HS-5 (cell line): ENCODE measurements at regions not wholly inside any gene's neighbourhood (a gene's known extent, or its start where the extent isn't known, plus 50 kb on each side); places are given as distances from the start of the nearest gene placed in this dataset.
"Not testable (repeated sequence)": the region's sequence is repeated elsewhere in the genome, so short reads cannot be mapped to it uniquely, and the experiment has no call there.

Source experiments
- DNase-seq: peaks from one replicate; pipeline ENCODE4 v3.0.0-alpha.2; 2012; ENCODE audit warnings: low read depth

- not testable (repeated sequence) for DNase-seq
Observed at GRCh38 chr9:95391271-95391670, 73.8 kb upstream of the FANCC start.

- no peak for DNase-seq
Observed at GRCh38 chr9:95389373-95389772, 71.9 kb upstream of the FANCC start.

DNA sequence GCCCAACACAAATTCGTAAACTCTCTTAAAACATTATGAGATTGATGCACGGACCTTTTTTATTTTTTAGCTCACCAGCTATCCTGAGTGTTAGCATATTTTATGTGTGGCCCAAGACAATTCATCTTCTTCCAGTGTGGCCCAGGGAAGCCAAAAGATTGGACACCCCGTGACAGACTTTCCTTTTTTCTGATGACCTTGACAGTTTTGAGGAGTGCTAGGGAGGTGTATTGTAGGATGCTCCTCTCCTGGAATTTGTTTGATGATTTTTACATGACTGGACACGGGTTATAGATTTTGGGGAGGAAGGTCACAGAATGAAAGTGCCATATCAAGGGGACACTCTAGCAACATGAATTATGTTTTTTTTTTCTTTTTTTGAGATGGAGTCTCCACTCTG is 69.3 kb upstream of the FANCC start:
- DNase-seq, result no peak

GRCh38 chr9:95385521-95385920 is 68.0 kb upstream of the FANCC start:
- DNase-seq, result no peak

GRCh38 chr9:95383845-95384244 is 66.3 kb upstream of the FANCC start:
- DNase-seq, result no peak

GRCh38 chr9:95383185-95383676 is 65.7 kb upstream of the FANCC start:
- DNase-seq, result peak; percentile 88

GRCh38 chr9:95382433-95382832 is 64.9 kb upstream of the FANCC start:
- DNase-seq, result no peak

DNA sequence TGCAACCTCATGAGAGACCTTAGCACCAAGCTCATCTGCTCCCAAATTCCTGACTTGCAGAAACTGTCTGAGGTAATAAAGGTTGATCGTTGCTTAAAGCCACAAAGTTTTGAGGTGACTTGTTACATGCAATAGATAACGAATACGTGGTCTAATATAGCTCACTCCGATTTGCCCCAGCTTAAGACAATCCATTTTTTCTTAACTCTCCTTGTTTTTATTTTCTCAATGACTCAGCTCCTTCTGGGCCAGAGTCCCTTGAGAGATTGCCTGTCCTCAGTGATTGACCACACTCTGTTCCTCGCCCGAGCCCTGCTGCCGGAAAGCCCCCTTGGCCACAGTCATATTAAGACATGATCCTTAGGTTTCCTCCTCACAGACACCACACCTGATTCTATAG is 63.7 kb upstream of the FANCC start:
- peak; percentile 31 for DNase-seq

DNA sequence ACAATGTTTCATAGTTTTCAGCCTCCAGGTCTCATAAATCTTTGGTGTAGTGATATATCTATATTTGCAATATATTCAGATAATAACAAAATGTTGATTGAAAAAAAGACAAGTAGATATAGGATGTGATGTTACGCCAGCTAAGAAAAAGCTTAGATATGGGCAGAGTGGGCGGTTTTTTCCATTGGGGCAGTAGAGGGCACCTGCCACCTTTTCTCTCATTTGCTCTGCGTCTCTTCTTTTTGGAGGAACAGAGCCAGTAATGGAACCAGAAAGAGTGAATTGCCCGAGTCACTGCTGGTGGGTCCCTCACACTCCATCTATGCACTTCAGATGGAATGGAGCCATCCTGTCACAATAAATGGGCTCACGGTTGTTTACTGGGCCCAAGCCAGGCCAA is 62.1 kb upstream of the FANCC start:
- DNase-seq, result no peak

- no peak for DNase-seq
Observed at GRCh38 chr9:95373782-95374487, 56.4 kb upstream of the FANCC start.

DNA sequence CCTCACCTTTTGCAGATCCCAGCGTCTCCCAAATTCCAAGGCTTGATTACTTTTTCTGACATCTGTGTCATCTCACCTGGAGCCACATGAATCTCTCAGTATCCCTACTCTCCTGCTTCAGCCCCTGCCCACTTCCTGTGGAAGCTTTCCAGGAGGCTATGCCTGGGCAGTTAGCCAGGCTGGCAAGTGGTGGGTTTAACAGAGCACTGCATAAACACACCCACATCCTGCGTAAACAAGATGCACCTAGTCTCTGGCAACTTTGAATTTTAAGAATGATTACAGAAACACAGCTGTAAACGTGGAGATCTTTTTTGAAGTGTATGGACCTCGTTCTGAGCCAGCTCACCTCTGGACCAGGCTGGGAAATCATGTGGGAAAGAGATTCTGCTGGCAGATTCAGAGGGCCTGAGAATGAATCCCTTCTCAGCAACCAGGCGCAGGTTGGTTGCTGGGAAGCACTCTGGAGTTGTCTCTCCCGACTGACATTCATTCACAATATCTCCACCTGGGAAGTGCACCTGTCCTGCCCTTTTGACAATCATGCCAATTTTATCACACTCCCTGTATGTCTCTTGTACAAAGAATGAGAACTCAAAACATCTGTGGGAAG is 55.7 kb upstream of the FANCC start:
- no peak for DNase-seq

- no peak for DNase-seq
Observed at GRCh38 chr9:95370064-95370463, 52.6 kb upstream of the FANCC start.

GRCh38 chr9:95368377-95369160 is 51.1 kb upstream of the FANCC start:
- no peak for DNase-seq
